GM19239 (cell line): ENCODE measurements at regions not wholly inside any gene's neighbourhood (a gene's known extent, or its start where the extent isn't known, plus 50 kb on each side); places are given as distances from the start of the nearest gene placed in this dataset.

ENCODE experiments used
- DNase-seq: peaks from one replicate; pipeline ENCODE4 v3.0.0; 2011; ENCODE audit warnings: low spot score; ENCODE audit not compliant: insufficient read length
- FAIRE-seq: peaks from 2 replicates; lab custom pipeline; 2011; peaks lifted over from hg19 to GRCh38; lab: Jason Lieb, UNC

DNA sequence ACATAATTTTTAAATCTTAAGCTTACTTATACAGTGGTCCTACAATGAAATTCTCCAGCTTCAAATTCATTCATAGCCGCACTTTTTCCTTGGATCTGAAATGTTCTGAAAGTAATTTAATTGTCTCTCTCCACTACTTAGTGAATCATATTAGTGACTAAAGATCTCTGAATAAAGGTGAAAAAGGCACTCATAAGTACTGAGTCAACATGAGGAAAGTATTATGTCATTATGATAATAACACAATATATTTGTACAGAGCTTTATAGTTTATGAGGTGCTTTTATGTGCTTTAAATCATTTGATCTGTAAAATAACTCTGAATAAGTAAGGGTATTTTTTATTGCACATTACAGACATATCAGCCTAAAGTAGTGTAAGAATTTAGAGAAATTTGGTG, 628.2 kb upstream of the SLITRK5 start:
- FAIRE-seq = no peak
- no peak for DNase-seq

DNA sequence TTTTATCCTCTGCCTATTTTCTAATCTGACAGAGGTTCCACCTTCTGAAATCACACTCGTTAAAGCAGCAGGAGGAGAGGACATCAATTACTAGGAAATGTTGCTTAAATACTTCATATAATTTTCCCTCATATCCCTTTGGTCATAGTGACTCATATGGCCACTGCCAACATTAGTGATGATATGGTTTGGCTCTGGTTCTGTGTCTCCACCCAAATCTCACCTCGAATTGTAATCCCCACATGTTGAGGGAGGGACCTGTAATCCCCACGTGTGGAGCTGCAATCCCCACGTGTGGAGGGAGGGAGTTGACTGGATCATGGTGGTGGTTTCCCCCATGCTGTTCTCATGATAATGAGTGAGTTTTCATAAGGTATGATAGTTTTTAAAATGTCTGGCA, 618.4 kb upstream of the SLITRK5 start:
- no peak for DNase-seq
- FAIRE-seq = no peak

DNA sequence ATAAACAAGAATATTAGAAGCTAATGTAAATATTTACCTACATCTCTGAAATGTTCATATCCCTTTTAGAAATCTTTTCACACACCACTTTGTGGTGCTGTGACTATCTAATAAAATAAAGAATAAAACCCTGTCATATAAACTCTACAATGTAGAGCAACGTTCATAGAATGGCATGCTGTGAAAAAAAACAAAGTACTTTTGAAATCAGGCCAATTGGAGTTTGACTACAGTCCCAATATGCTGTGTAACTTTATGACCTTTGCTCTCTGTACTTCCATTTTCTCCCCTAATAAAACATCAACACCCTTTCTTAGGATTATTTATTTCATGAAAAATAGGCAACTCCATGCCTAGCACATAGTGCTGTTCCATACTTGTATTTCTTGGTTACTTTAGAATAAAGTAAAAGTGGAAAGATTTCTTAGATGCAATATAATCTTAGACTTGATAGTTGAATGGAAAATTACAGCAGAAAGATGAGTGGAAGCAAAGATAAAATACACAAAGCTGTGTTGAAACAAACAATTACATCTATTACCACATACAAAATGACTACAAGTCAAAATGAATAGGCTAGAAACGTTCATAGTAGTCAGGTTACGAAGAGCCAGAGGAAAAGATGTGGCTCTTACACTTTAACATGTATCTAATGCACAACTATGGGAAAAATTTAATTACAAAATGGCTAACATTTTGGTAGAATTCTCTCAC, 613.2 kb upstream of the SLITRK5 start:
- FAIRE-seq = no peak
- DNase-seq = no peak

DNA sequence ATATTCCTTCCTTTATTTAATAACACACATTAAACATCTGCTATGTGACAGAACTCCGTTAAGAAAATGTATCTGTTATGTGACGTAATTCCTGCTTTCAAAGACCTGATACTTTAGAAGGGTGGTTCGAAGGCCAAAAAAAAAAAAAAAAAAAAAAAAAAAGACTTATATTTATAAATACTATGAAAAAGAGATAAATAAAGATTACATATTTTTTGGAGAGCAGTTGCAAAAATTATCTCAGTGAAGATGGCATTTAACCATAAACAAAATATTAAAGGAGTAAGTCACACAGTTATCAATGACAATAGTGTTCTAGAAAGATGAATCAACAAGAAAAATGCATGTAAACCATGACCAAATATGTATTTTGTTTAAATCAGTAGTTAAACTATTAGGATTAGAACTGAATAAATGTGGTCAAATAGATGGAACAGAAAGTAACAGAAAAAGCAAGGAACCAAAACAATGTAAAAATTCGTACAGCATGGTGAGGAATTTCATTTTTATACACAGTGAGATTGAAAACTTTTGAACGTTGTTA, 612.3 kb upstream of the SLITRK5 start:
- DNase-seq = no peak
- no peak for FAIRE-seq

DNA sequence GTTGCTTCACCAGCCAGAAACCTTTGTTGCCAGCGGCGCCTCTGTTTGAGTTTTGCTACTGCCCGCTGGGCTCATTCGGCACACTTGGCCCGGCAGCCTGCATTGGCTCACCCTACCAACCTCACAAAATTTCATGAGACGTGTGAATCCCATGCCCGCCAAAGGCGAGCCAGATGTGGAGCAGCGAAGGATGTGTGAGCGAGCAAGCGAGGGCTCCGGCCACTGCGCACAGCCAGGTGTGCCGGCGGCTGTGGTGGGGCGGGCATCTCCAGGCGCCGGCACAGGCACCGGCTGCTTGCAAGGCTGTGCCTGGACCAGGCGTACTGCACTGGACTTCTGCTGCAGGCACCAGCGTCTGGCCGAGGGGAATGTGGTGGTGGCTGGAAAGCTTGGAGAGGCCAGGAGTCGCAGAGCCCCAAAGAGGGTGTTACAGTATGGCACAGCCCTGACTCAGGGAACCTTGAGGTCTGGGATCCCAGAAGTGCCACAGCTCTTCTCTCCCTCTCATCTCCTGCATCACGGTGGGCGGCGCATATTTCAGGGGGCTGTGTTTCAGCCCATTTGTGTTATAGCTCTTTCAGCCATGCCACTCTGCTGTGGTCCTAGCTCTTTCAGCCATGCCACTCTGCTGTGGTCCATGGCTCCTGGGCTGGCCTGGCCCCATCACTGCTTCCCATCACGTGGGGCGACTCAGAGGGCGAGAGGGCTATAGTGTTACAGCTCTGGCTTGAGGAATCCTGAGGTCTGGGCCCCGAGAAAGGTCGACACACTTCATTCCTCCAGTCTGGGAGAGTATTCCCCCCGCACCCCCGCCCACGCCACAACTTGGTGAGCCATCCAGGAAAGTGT, 592.0 kb upstream of the SLITRK5 start:
- no peak for DNase-seq
- FAIRE-seq = no peak

DNA sequence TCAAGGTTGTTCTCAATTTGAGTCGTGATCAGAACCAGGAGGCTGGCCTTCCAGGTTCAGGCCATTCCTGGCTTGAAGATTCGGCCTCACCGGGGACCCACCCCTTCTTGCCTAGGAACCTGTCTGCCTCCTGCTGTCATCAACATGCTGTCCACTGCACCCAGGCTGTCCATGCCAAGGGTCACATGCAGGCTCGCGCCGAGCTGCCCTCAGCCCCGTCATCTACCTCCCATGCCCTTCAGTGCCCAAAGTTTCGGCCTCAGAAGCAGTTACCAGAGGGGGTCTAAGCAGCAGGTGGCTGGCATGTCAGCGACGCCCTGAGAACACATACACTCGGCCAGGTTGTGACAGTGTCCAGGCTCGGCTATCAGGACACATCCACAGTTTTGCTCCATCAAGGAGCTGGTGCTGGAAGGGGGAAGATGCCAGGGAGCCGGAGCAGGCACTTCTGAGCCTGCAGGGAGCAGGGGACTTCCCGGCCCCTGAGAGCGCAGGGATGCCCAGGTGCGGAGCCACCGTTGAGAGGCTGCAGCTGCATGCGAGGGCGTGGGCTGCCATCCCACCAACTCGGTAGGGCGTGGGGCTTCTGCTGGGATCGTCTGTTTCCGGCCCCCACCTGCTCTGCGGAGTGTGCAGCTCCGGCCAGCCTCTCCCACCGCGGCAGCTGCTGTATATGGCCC, 590.9 kb upstream of the SLITRK5 start:
- no peak for FAIRE-seq
- no peak for DNase-seq

DNA sequence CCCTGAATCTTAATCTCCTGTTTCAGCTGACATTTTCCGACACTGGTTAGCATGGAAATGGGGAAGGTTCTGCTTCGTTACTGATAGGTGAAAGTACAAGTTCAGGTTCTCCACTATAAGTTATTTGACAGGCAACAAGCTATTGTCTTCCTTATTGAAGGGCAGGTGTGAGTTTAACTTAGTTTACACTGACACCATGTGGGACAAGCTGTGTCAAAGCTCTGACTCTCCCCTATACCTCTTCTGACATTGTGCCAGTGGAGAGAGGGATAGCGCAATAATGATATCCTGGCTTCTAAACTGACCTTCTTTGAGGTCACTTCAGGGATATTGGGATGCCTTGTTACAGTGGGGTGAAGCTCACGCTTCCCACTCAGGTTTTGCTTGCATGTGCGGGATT, 587.0 kb upstream of the SLITRK5 start:
- DNase-seq = no peak
- FAIRE-seq = no peak

DNA sequence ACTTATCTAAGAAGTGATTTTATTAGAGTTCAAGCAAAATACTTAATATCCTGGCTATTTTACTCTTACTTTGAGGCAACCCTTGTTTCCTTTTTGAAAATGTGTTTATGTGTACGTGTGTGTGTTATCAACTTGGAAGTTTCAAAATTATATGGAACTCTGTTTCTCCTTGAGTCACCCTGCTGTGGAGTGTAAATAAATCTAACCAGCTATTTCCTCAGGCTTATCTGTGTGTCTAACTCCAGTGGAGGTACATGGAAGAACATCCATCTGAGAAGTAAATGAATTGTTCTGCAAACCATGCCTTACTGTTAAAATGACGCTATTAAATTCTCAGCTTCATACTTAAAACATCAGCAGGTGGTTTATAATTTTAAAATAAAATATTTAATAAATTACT, 583.4 kb upstream of the SLITRK5 start:
- FAIRE-seq (no peak), DNase-seq (no peak)

DNA sequence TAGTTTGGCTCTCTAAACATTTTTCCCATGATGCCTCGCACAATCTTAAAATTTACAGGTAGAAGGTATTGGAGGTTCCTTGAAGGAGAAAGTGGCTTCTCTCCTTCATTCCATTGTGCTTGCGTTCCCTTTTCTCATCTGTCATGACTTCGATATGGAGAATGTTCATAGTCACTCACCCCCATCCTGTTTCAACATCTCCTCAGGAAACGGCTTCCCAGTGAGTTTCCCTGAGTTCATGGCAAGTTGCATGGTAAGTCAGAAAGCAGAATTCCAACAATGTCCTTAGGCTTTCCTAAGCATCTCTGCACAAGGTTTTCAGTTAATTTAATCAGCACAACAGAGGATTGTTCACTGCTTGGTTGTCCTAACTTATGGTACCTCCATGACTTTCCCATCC, 581.8 kb upstream of the SLITRK5 start:
- DNase-seq = no peak
- no peak for FAIRE-seq

DNA sequence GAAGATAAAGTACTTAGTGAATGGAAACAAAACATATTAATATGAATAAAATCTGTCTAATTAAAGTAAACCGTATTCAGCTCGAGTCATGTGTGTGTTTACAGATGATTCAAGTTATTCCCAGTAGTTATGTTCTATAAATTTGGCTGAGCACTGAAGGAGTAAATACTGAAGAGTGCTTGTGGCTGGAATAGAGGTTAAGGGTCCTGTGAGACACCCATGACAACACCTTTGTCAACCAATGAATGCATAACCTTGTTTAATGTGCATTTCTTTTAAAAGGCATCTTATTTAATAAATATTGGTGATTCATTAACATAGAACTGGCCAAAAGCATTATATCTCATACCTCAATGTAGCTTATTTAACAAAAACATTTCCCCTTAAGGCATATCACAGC, 577.8 kb upstream of the SLITRK5 start:
- no peak for DNase-seq
- FAIRE-seq = no peak

DNA sequence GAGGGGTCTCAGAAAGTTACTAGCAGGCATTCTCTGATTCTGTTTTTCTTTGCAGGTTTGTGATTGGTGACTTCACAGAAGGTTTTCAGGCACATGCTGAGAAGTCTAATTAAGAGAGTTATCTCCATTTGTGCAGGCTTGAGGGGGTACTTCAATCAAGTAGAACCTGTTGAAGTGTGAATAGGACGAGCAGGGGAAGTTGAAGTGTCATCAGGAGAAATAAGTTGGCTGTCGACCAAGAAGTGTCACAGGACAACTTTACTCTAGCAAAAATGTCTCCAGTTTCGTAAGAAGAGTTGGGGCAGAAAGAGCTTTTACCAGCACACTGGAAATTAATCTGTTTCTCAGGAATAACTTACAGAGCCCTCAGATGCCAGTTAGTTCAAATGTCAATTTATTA, 576.5 kb upstream of the SLITRK5 start:
- no peak for FAIRE-seq
- DNase-seq = no peak

DNA sequence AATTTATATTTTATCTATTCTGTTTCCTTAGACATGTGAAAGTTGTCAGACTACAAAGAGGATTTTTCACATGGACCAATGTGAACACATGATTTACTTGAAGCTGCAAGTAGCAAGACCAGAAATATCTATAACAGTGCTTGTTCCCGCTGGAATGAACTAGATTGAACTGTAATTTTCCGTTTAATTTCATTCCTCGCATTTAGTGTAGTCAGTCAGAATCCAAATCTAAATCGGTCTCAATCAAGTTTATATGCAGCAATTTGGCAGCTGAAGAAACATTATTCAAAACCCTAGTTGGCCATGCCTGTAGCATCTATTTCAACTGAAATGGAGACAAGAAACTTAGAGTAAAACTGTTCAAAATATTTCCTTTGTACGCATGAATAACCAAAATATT, 570.7 kb upstream of the SLITRK5 start:
- no peak for DNase-seq
- FAIRE-seq = no peak

DNA sequence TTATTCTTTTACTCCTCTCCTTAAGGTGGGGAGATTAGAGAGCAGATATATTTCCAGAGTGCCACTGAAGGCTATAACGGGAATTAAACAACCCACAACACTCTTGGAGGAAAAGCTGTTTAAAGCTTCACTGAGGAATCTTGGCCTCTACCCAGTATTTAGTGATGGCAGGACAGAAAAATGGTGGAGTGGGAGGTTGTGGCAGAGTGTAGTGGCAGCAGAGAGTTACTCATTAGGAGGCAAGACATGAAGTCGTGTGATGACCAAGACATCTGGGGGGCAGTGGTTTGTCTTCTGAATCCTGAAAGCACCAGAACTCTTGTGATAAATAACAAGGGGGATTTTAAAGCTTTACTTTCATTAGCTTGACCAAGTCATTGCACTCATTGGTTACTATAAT, 563.5 kb upstream of the SLITRK5 start:
- no peak for FAIRE-seq
- no peak for DNase-seq

DNA sequence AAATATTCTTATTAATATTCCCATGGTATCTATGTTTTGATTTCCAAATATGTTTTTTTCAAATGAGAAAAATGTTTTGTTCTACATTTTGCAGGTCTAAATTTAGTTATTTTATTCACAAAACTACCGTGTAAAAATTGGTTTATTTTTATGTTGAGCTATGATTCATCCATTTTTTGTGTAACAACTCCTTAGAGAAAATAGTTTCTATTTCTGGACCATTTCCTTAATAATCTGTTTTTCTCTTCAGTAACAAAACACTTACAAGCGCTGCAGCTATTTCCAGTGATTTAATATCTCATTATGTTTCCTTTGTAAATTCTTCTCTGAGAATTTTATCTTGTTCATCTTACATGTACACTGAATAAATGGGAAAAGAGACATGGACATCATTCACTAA, 550.7 kb upstream of the SLITRK5 start:
- DNase-seq = no peak
- no peak for FAIRE-seq

DNA sequence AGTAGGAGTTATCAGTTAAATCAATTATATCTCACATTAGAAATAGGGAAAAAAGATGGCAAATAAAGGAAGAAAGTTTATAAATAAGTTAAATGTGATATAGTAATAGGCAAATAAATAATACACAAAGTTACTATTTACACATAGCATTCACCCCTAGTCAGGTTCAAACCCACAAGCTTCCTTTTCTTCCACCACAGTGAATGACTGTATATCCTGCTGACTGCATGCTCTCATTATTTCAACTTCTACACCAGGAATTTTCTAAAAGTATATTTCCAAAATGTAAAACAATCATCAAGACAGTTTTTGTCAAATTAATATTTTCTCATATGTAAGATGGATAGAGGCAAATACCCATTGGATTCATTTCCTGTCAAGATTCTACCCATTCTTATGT, 548.6 kb upstream of the SLITRK5 start:
- FAIRE-seq = no peak
- DNase-seq = no peak

DNA sequence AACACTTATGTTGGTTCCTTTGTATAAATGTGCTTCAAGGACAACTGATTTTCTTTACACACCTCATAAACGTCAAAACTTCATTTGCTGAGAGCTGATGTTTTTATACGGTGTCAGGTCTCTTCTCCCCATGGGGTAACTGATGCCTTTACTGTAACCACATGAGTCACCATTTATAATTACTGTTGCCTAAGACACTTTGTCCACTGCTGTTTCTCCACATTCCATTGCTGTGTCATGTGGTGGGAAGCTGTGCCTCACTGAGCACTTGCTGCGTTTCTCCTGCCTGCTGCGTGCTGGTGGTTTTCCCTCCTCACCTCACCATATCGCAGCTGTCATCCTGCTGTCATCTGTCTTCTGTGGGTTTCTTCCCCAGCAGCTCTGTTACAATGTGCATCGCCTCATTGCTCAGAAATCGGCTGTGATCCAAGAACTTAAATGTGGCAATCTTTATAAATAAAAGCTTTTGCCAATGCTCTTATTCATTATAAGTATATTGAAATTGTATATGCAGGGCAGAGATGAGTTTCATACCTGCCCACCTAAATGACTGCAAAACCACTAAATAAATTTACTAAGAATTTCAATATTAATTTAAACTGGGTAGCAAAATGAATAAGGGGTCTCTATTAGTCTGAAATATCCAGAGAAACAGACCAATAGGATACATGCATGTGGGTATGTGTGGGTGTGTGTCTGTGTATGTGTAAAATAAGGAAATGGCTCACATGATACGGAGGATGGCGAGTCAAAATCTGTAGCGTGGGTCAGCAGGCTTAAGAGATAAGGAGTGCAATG, 547.0 kb upstream of the SLITRK5 start:
- no peak for FAIRE-seq
- DNase-seq = no peak

DNA sequence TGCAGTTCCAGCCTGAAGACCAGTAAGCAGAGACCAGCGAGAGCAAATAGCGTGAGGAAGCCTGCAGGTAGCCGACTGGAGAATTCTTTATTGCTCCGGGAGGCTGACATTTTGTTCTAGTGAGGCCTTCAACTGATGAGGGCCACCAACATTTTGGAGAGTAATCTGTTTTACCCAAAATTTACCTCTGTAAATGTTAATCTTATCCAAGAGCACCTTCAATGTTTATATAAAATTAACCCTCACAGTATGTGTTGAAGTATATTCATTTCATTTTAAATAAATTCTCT, 546.4 kb upstream of the SLITRK5 start:
- DNase-seq = no peak
- FAIRE-seq = no peak

DNA sequence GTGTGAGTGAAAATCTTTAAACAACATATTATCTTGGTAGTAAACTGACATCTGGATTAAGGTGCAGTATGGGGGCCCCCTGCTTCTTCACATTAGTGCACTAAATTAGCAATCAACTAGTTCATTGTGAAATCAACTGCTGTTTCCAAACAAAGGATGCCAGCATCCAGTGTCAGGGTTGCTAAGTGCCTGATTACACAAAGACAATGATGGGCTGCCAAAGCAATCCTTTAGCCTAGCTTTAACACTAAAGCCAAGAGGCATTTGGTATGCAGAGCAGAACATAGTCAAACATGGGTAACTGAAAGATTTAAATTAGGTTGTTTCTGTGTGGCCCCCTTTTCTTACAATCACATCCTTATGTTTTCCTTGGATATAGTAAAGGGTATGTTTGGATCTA, 543.1 kb upstream of the SLITRK5 start:
- no peak for FAIRE-seq
- DNase-seq = no peak

DNA sequence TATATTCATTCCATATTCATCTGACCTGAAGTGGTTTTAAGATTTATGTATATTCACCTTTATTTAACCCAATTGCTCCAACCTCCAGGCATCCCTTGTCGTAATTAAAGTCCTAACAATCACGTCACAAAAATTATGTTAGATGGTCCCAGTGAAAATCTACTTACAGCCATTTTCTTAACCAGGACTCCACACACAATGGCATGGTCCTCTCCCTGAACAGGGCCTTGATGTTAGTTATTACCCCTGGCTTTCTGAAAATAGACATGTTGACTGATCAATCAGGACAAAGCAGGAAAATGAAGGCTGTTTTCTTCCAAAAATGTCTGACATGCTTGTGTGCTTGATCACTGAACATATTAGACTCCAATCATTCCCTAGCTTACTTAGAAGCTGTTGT, 542.7 kb upstream of the SLITRK5 start:
- FAIRE-seq = no peak

DNA sequence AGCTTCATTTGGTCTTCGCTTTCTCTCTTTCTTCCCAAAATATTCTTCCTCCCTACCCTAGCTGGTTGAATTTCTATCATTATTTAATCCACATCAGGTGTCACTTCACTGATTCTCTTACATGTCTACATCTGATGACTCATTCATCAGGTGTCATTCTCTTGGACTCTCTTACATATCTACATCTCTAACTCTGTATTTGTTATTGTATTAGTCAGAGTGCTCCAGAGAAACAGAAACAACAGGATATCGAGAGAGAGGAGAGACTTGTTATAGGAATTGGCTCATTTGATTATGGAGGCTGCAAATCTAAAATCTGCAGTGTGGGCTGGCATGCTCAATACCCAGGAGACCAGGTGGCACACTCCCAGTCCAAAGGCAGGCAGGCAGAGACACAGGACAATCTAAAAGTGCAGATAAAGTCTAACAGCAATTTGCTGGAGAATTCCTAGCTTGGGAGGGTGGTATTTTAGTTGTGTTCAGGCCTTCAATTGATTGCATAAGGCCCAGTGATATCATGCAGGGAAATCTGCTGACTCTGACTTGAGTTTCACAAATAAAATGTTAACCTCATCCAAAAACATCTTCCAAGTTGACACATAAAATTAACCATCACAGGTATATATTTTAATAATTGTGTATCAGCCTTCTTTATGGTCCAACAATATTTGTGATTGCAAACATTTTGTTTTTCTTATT, 541.4 kb upstream of the SLITRK5 start:
- FAIRE-seq (no peak), DNase-seq (no peak)

More for the DNA sequence above, 542.7 kb upstream of the SLITRK5 start:
- DNase-seq = no peak
